ENCODE measurements at regions not wholly inside any gene's neighbourhood (a gene's known extent, or its start where the extent isn't known, plus 50 kb on each side); places are given as distances from the start of the nearest gene placed in this dataset.

DNA sequence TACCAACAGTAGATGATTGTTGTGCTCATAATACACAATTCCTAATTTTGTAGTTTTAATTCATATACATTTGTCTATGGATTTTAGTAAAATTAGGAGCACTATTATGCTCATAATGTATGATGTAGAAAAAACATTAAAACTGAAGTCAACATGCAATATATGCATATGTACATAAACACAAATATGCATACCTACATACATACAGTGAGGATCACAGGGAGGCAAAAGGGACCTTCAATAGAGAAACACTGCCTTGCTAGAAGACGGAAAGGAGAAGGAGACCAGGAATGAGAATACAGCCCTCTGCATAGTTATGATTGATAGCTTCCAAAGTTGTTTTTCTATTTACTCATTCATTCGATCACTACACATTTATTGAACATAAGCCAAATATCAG lies 606.5 kb downstream of the LMO4 start:
- TF ChIP-seq, protein P1, sequence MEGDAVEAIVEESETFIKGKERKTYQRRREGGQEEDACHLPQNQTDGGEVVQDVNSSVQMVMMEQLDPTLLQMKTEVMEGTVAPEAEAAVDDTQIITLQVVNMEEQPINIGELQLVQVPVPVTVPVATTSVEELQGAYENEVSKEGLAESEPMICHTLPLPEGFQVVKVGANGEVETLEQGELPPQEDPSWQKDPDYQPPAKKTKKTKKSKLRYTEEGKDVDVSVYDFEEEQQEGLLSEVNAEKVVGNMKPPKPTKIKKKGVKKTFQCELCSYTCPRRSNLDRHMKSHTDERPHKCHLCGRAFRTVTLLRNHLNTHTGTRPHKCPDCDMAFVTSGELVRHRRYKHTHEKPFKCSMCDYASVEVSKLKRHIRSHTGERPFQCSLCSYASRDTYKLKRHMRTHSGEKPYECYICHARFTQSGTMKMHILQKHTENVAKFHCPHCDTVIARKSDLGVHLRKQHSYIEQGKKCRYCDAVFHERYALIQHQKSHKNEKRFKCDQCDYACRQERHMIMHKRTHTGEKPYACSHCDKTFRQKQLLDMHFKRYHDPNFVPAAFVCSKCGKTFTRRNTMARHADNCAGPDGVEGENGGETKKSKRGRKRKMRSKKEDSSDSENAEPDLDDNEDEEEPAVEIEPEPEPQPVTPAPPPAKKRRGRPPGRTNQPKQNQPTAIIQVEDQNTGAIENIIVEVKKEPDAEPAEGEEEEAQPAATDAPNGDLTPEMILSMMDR (IDR thresholded peaks at IDR 0.05) = no peak
- no peak for TF ChIP-seq POLR2AphosphoS5 (IDR thresholded peaks at IDR 0.05; ENCODE audit: low read depth, low read length)

Data from Panc1 (cell line).